ELR (cell line): ENCODE measurements at regions not wholly inside any gene's neighbourhood (a gene's known extent, or its start where the extent isn't known, plus 50 kb on each side); places are given as distances from the start of the nearest gene placed in this dataset.
"Not testable (repeated sequence)": the region's sequence is repeated elsewhere in the genome, so short reads cannot be mapped to it uniquely, and the experiment has no call there.

Experiments
- DNase-seq: peaks from one replicate; pipeline ENCODE4 v3.0.0-alpha.2; 2015; ENCODE audit warnings: low read depth

- DNase-seq, result not testable (repeated sequence)
Observed at GRCh38 chrY:18599606-18600005, 53.1 kb downstream of the HSFY1 start.

- not testable (repeated sequence) for DNase-seq
Observed at GRCh38 chrY:18601287-18601686, 54.8 kb downstream of the HSFY1 start.

DNA sequence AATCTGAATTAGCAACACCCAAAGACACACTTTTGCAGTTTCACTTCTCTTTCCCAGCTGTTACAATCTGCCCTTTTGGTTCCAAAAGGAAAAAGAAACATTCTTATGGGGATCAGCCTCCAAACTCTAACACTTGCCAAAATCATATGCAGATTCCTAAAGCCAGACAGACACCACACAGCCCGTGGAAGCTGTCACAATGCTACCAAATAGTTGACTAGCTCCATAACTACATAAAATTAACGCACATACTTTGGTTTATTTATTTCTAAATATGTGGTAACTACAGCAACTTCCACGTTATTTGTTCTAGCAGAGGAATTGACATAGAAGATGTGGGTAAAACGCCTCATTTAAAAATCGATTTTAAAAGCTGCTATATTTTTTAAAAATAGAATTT lies 59.7 kb downstream of the HSFY1 start:
- not testable (repeated sequence) for DNase-seq

- not testable (repeated sequence) for DNase-seq
Observed at GRCh38 chrY:18608205-18608604, 61.7 kb downstream of the HSFY1 start.

DNA sequence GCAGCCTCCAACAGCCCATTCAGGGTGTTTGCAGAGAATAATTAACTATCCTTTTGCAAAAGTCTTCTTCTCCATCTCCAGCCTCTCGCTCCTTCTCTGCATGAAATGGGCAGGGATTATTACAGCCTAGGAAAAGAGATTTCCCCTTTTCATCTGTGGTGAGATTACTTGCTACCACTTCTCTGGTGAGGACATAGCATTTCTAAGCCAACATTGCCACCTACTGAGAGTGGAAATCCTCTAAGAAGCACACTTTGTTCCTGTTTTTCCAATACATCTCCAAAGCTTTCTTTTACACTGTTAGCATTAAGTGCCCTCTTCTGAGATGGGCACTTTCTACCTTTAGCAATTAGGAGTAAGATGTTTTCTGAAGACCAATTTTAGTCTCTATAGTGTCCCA lies 69.3 kb downstream of the HSFY1 start:
- DNase-seq, result not testable (repeated sequence)

- not testable (repeated sequence) for DNase-seq
Observed at GRCh38 chrY:18629805-18630516, 83.4 kb downstream of the HSFY1 start.

- DNase-seq, result not testable (repeated sequence)
Observed at GRCh38 chrY:18630571-18630970, 84.1 kb downstream of the HSFY1 start.

DNA sequence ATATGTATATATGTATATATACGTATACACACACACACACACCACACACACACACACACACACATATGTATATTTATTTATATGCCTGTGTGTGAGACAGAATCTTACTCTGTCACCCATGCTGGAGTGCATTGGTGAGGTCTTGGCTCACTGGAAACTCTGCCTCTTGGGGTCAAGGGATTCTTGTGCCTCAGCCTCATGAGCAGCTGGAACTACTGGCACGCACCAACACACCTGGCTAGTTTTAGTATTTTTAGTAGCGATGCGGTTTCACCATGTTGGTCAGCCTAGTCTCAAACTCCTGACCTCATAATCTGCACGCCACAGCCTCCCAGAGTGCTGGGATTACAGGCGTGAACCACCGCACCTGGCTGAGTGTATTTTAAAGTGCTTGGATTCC lies 85.1 kb downstream of the HSFY1 start:
- not testable (repeated sequence) for DNase-seq

- no peak for DNase-seq
Observed at GRCh38 chrY:18650746-18651145, 104.2 kb downstream of the HSFY1 start.

DNA sequence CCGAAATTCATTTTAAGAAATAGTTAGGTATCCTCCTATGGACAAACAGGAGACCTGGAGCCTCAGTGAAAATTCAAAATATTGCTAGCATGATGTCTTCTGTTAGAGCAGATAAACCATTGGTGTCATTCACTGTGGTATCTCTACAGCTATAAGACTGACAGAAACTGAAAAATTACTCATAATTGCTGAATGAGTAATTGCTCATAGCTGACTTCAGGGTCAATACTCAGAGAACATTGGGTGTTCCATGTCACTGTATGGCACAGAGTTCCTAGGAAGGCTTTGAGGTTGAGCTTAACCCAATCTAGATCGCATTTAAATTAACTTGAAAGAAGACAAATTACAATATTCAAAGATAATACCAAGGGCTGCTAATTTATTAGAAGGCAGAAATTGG lies 109.0 kb downstream of the HSFY2 start:
- no peak for DNase-seq

DNA sequence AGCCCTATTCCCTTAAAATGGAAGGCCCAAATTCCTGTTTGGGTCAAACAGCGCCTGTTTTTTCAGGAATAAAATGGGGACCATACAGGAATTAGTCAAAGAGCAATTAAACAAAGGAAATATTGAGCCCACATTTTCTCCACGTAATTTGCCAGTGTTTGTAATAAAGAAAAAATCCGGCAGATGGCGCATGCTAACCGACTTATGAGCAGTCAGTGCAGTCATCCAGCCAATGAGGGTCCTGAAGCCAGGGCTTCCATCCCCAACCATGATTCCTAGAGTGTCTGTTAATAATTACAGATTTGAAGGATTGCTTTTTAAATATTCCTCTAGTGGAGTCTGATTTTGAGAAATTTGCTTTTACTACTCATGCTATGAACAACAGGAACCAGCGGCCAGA lies 103.7 kb downstream of the HSFY2 start:
- DNase-seq, result peak; percentile 10

DNA sequence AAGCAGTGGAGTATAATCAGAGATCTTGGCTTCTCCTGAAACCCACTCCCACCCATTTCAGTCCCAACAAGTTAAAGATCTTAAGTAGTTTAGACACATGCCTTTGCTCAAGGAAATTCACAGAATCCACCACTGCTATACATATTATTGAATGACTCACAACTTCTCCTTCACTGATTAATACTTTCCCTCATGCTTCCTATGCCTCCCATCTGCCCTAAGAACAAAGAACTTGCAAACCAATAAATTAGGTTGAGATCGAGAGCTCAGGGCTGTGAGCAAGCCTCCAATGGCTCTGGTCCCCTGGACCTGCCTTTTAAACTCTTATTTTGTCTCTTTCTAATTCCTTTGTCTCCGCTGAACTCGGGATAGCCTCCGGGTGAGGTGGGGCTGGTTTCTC lies 101.6 kb downstream of the HSFY2 start:
- no peak for DNase-seq

GRCh38 chrY:18686027-18686426 lies 87.5 kb downstream of the HSFY2 start:
- DNase-seq, result not testable (repeated sequence)

DNA sequence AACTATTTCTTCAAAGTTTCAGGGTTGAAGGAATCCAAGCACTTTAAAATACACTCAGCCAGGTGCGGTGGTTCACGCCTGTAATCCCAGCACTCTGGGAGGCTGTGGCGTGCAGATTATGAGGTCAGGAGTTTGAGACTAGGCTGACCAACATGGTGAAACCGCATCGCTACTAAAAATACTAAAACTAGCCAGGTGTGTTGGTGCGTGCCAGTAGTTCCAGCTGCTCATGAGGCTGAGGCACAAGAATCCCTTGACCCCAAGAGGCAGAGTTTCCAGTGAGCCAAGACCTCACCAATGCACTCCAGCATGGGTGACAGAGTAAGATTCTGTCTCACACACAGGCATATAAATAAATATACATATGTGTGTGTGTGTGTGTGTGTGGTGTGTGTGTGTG lies 85.2 kb downstream of the HSFY2 start:
- not testable (repeated sequence) for DNase-seq

GRCh38 chrY:18689420-18689819 lies 84.1 kb downstream of the HSFY2 start:
- not testable (repeated sequence) for DNase-seq

DNA sequence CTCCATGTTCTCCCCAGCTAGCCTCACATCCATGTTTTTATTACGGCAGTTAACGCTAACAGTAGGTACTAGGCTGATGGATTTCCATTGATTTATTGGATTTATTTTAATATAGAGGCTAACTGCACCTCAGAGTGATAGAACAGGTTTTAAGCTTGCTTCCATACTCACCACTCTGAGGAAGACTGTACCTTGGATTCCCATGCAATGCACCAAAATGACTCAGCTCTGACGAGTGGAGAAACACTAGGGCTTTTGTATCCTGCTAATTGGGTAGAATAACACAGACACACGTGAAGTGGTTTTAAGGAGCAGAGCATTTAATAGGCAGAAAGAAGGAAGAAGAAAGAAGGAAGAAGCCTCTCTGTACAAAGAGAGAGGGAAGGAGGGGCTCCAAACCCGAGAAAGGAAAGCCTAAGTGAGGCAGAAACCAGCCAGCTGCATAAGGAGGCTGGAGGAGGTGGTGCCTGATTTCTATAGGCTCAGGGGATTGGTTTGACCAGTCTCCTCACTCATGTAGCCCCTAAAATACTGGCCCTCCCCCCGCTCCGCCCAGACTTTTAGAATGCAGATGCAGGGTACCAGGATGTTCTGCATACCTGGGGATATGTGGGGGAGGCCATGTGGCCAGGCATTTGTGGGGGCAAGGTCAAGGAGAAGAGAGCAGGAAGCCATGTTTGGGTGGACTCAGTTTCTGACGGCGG lies 83.5 kb downstream of the HSFY2 start:
- not testable (repeated sequence) for DNase-seq

- DNase-seq, result not testable (repeated sequence)
Observed at GRCh38 chrY:18696788-18697187, 76.7 kb downstream of the HSFY2 start.

DNA sequence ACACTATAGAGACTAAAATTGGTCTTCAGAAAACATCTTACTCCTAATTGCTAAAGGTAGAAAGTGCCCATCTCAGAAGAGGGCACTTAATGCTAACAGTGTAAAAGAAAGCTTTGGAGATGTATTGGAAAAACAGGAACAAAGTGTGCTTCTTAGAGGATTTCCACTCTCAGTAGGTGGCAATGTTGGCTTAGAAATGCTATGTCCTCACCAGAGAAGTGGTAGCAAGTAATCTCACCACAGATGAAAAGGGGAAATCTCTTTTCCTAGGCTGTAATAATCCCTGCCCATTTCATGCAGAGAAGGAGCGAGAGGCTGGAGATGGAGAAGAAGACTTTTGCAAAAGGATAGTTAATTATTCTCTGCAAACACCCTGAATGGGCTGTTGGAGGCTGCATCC lies 69.3 kb downstream of the HSFY2 start:
- DNase-seq, result not testable (repeated sequence)

GRCh38 chrY:18711785-18712184 lies 61.8 kb downstream of the HSFY2 start:
- DNase-seq, result not testable (repeated sequence)

DNA sequence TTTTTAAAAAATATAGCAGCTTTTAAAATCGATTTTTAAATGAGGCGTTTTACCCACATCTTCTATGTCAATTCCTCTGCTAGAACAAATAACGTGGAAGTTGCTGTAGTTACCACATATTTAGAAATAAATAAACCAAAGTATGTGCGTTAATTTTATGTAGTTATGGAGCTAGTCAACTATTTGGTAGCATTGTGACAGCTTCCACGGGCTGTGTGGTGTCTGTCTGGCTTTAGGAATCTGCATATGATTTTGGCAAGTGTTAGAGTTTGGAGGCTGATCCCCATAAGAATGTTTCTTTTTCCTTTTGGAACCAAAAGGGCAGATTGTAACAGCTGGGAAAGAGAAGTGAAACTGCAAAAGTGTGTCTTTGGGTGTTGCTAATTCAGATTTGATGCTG lies 59.8 kb downstream of the HSFY2 start:
- DNase-seq, result not testable (repeated sequence)

DNA sequence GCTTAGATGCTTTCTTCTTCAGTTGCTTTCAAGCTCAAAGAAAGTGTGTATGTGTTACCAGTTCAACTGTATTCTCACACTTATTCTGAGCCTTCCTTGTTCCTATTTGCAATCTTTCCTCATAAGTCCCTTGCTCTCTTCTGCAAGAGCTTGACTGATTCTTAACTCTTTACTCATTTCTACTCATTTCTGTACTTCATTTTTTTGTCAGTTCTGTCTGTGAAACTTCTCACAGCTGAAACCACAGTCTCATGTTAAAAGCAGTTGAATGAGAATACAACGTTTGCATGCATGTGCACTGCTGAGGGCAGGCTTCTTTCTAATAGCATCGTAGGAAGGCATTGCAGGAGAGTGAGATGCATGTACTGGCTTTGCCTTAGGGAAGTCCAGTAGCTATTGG lies 54.8 kb downstream of the HSFY2 start:
- not testable (repeated sequence) for DNase-seq

GRCh38 chrY:18720395-18720794 lies 53.1 kb downstream of the HSFY2 start:
- DNase-seq, result not testable (repeated sequence)
